RWPE2 (cell line): ENCODE measurements at regions not wholly inside any gene's neighbourhood (a gene's known extent, or its start where the extent isn't known, plus 50 kb on each side); places are given as distances from the start of the nearest gene placed in this dataset.

Experiments
- ATAC-seq: fragments of 200-7000 bp; cut with Tn5 transposase; 3 replicates; pipeline ENCODE4 v1.9.1; 2021; ENCODE audit warnings: low read depth
- DNase-seq: peaks from one replicate; pipeline ENCODE4 v3.0.0-alpha.2; 2020; ENCODE audit warnings: low spot score
- H3K27ac ChIP-seq: fragments of 450-650 bp; 2 replicates; pipeline ENCODE4 v1.5.1; 2017; ENCODE audit warnings: mild to moderate bottlenecking; ENCODE audit not compliant: poor library complexity, severe bottlenecking
- H3K27me3 ChIP-seq: fragments of 250-450 bp; sonication (Bioruptor Pico); 2 replicates; pipeline ENCODE4 v1.5.1; 2021; ENCODE audit warnings: mild to moderate bottlenecking, moderate library complexity; ENCODE audit not compliant: insufficient read depth, poor library complexity, severe bottlenecking
- H3K36me3 ChIP-seq: fragments of 250-450 bp; sonication (Bioruptor Pico); 2 replicates; pipeline ENCODE4 v1.5.1; 2020; ENCODE audit warnings: low read depth, mild to moderate bottlenecking, moderate library complexity
- H3K4me1 ChIP-seq: fragments of 250-450 bp; sonication (Bioruptor Pico); 2 replicates; pipeline ENCODE4 v1.5.1; 2021; ENCODE audit warnings: mild to moderate bottlenecking, moderate library complexity; ENCODE audit not compliant: insufficient read depth, poor library complexity, severe bottlenecking
- H3K4me3 ChIP-seq: fragments of 250-450 bp; sonication (Bioruptor Pico); 2 replicates; pipeline ENCODE4 v1.5.1; 2021; ENCODE audit warnings: mild to moderate bottlenecking, moderate library complexity; ENCODE audit not compliant: severe bottlenecking
- H3K9me3 ChIP-seq: fragments of 250-450 bp; sonication (Bioruptor Pico); 2 replicates; pipeline ENCODE4 v1.5.1; 2021; ENCODE audit warnings: mild to moderate bottlenecking, moderate library complexity; ENCODE audit not compliant: severe bottlenecking
- CTCF ChIP-seq: fragments of 450-650 bp; IDR thresholded peaks from one replicate; pipeline ENCODE4 v1.5.1; 2017; ENCODE audit warnings: mild to moderate bottlenecking, moderate library complexity; ENCODE audit not compliant: poor library complexity, severe bottlenecking

- Histone ChIP-seq H3K4me1 (no peaks in the 10 kb centered on the region), H3K4me3 (no peak overlapping the region), H3K27me3 (no peaks in the 10 kb centered on the region), H3K36me3 (no peaks in the 10 kb centered on the region), H3K27ac (no peak overlapping the region), H3K9me3 (no peaks in the 10 kb centered on the region)
- no peak for ATAC-seq
- no peak for TF ChIP-seq CTCF
- DNase-seq = no peak
Observed at GRCh38 chr9:16275795-16276624, 594.5 kb downstream of the BNC2 start.

- H3K36me3 ChIP-seq = no peaks in the 10 kb centered on the region
- no peak overlapping the region for H3K27ac ChIP-seq
- DNase-seq (no peak), ATAC-seq (no peak)
- no peak for TF ChIP-seq CTCF
- no peak overlapping the region for H3K4me3 ChIP-seq
- H3K27me3 ChIP-seq = no peaks in the 10 kb centered on the region
- no peaks in the 10 kb centered on the region for H3K9me3 ChIP-seq
- peaks cover 3% of the 10 kb centered on the region for H3K4me1 ChIP-seq
Observed at GRCh38 chr9:16276866-16277265, 593.6 kb downstream of the BNC2 start.

GRCh38 chr9:16277471-16277960 lies 593.0 kb downstream of the BNC2 start:
- no peak overlapping the region for H3K4me3 ChIP-seq
- no peaks in the 10 kb centered on the region for H3K9me3 ChIP-seq
- peaks cover 5% of the 10 kb centered on the region for H3K4me1 ChIP-seq
- H3K36me3 ChIP-seq = no peaks in the 10 kb centered on the region
- no peak for TF ChIP-seq CTCF
- no peak for DNase-seq
- H3K27ac ChIP-seq = no peak overlapping the region
- H3K27me3 ChIP-seq = no peaks in the 10 kb centered on the region
- ATAC-seq = no peak

- no peaks in the 10 kb centered on the region for H3K36me3 ChIP-seq
- peaks cover 5% of the 10 kb centered on the region for H3K4me1 ChIP-seq
- H3K9me3 ChIP-seq = no peaks in the 10 kb centered on the region
- no peaks in the 10 kb centered on the region for H3K27me3 ChIP-seq
- DNase-seq = no peak
- no peak for ATAC-seq
- no peak overlapping the region for H3K4me3 ChIP-seq
- no peak for TF ChIP-seq CTCF
- no peak overlapping the region for H3K27ac ChIP-seq
Observed at GRCh38 chr9:16278326-16278999, 592.0 kb downstream of the BNC2 start.

GRCh38 chr9:16281707-16282106 lies 588.8 kb downstream of the BNC2 start:
- Histone ChIP-seq H3K27ac (no peak overlapping the region), H3K4me1 (peaks cover 5% of the 10 kb centered on the region), H3K4me3 (no peak overlapping the region), H3K9me3 (no peaks in the 10 kb centered on the region), H3K36me3 (no peaks in the 10 kb centered on the region), H3K27me3 (no peaks in the 10 kb centered on the region)
- ATAC-seq (peak; percentile 29; the same call in 1 of the 3 replicates), DNase-seq (no peak)
- TF ChIP-seq CTCF = no peak
